AML-193 (cell line): ENCODE measurements at regions not wholly inside any gene's neighbourhood (a gene's known extent, or its start where the extent isn't known, plus 50 kb on each side); places are given as distances from the start of the nearest gene placed in this dataset.
"Not testable (repeated sequence)": the region's sequence is repeated elsewhere in the genome, so short reads cannot be mapped to it uniquely, and the experiment has no call there.

ENCODE experiments used
- DNase-seq, 2 experiments: peaks; one replicate each; lab custom pipeline; 2025; lab: John Stamatoyannopoulos, UW

- DNase-seq, result no peak
Observed at GRCh38 chr1:104163912-104164476, 414.3 kb downstream of the AMY1C start.

GRCh38 chr1:104172243-104172681, 422.6 kb downstream of the AMY1C start:
- DNase-seq, result no peak

- no peak for DNase-seq
Observed at GRCh38 chr1:104182251-104182650, 432.6 kb downstream of the AMY1C start.

DNA sequence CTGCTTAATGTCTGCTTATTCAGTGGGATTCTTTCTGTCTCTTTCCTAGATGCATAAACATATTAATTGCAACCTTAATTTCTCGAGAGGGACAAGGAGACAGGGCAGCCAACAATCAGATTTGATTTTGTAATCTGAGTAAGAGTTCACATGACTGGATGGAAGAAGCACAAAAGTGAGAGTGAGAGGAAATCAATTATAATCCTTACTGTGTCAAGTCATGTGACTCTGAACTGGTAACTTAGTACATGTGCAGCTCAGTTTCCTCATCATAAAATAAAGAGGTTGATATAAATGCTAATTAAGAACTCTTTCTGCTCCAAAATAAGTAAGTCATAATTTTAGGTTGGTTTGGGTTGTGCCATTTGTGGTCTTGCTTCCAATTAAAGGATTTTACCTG, 439.5 kb downstream of the AMY1C start:
- DNase-seq, result no peak

- DNase-seq, result no peak
Observed at GRCh38 chr1:104190821-104191220, 441.1 kb downstream of the AMY1C start.

GRCh38 chr1:104195395-104195794, 445.7 kb downstream of the AMY1C start:
- DNase-seq, result no peak

- DNase-seq, result no peak
Observed at GRCh38 chr1:104196136-104196535, 446.4 kb downstream of the AMY1C start.

- DNase-seq, result no peak
Observed at GRCh38 chr1:104197516-104197915, 447.8 kb downstream of the AMY1C start.

DNA sequence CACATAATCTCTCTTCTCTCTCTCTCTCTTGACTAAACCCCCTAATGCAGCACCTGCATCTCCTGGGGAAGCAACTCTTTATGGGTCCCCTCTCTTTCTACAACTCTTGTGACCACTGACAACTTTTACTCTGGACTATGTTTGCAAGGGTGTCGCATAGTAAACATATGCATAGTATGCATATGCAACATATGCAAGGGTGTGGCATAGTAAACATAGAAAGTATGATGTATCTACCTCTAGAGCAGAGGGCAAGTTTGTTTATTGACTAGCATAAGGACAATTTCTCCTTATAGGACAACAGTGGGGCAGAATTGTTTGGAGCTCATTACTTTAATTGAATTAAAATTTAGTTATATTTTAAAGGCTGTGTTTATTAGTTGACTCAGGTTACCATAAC, 462.5 kb downstream of the AMY1C start:
- DNase-seq, result no peak

- DNase-seq, result not testable (repeated sequence)
Observed at GRCh38 chr1:104217395-104217986, 467.8 kb downstream of the AMY1C start.

GRCh38 chr1:104229860-104230259, 480.2 kb downstream of the AMY1C start:
- no peak for DNase-seq

DNA sequence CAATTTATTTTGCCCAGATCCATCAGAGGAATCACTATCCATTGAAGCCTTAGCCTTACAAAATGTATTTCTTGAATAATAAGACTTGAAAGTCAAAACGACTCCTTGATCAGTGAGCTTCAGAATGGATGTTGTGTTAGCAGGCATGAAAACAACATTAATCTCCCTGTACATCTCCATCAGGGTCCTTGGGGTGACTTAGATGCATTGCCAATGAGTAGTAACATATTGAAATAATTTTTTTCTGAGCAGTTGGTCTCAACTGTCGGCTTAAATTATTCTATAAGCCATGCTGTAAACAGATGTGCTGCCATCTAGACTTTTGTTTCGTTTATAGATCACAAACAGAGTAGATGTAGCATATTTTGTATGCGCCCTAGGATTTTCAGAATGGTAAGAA, 482.0 kb downstream of the AMY1C start:
- DNase-seq, result no peak

DNA sequence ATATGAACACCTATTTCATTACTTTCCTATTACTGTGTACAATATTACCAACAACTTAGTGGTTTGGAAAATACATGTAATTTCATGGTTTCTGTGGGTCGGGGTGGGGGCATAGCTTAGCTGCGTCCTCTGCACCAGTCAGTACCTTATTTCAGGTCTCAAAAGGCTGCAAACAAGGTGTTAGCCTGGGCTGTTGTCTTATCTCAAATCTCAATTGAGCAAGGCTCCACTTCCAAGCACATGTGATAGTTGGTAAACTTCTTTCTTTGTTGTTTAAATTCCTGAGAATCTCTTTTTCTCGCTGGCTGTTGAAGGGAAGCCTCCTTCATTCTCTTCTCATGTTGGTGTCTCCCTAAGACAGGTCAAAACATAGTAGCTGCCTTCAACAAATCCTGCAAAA, 485.4 kb downstream of the AMY1C start:
- DNase-seq, result no peak

DNA sequence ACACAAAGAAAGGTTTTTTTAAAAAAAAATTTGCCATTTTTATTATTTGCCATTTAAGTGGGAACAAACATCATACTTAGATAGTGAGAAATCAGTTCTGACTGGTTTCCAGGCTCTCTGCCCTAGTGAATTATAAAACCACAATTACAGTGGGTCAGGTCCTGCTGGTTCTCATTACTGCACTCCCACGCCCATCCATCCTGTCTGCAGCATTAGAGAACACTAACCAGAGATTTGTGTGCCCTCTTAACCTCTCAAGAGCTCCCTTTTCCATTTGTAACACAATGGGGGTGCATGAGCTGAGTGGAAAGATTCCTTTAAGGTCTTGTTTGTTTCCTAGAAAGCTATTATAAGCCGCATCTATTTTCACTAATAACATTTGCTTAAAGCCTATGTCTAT, 489.3 kb downstream of the AMY1C start:
- DNase-seq, result no peak

DNA sequence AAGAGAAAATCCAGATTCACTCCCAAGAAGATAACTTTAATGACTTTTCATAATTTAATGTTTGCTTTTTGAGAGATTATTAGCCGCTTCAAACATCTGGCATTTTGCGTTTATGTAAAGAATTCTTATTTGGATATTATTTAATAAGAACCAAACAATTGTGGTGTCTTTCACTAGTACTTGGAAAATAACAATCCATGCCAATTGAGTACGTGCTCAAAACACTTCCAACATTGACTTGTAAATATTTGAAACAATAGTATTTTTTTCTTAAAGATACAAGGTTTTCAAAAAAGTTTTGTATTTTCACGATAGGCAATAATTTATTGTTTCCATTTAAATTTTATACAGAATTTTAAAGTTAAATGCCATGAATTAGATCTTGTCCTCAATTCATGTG, 498.7 kb downstream of the AMY1C start:
- DNase-seq, result no peak

- no peak for DNase-seq
Observed at GRCh38 chr1:104259481-104259880, 509.8 kb downstream of the AMY1C start.

DNA sequence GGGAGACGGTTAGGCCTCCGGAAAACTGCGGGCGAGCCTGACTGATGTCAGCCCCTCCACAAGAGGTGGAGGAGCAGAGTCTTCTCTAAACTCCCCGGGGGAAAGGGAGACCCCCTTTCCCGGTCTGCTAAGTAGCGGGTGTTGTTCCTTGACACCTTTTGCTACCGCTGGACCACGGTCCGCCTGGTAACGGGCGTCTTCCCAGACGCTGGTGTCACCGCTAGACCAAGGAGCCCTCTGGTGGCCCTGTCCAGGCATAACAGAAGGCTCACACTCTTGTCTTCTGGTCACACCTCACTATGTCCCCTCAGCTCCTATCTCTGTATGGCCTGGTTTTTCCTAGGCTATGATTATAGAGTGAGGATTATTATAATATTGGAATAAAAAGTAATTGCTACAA, 513.4 kb downstream of the AMY1C start:
- DNase-seq, result not testable (repeated sequence)

DNA sequence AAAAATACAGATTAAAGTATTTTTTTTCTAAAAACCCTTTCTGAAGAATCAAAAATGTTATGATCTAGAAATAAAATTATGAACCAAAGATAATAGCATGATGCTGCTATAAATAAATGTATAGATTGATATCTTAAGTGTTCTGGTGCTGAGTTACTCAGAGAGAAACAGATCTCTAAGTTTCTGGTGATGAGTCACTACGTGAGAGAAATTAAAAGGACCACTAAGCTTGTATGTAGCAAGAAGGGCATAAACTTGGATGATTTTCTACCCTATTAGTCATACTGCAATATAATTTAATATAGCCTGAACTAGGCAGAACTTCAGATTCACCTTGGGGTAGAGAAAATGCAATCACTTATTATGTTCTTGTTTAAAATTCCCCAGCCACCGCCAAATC, 514.8 kb downstream of the AMY1C start:
- no peak for DNase-seq

DNA sequence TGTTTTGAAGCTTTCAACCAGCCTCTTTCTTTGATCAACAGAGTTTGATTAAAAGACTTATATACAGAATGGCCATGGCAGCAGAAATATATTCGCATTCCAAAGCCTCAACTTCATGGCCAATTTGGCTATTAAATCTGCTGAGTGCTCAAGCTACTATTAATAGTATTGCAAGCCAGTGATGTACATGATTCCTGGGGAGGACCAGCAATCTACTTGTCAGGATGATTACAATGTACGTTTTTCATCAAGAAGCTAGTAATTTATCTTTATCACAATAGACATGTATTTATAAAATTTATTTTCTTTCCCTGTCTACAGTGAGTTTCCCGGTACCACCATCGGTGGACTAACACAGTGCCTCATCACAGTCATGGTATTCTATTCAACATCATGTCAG, 515.5 kb downstream of the AMY1C start:
- DNase-seq, result no peak

- DNase-seq, result no peak
Observed at GRCh38 chr1:104266612-104267011, 516.9 kb downstream of the AMY1C start.

DNA sequence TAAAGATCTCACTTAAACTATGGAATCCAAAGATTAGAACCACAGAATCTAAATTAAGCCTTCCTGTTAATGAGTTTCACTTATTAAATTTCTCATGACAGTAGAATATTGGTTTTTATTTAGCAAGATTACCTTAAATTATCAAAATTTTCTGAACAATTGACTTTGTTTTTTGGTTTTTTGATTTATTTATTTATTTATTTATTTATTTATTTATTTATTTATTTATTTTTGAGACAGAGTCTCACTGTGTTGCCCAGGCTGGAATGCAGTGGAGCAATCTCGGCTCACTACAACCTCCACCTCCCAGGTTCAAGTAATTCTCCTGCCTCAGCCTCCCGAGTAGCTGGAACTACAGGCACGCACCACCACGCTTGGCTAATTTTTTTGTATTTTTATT, 538.6 kb downstream of the AMY1C start:
- DNase-seq, result not testable (repeated sequence)

GRCh38 chr1:104291156-104291555, 541.5 kb downstream of the AMY1C start:
- no peak for DNase-seq

DNA sequence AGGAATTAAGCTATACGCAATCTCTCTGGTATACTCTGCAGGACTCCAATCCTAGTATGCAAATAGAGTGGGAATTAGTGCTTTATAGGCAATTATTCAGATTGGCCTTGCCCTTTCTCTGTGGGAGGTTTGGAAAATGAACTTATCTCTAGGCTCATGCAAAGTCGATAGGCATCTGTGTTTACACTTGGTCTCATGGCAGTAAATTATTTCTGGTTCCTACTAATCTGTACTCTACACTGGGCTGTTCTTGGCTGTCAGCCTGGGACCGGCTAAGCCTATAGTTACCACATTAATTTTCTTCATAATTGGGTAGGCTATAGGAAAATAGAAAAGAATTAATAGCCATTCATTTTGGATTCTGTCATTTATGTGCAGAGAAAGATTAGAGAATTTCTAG, 544.6 kb downstream of the AMY1C start:
- no peak for DNase-seq

DNA sequence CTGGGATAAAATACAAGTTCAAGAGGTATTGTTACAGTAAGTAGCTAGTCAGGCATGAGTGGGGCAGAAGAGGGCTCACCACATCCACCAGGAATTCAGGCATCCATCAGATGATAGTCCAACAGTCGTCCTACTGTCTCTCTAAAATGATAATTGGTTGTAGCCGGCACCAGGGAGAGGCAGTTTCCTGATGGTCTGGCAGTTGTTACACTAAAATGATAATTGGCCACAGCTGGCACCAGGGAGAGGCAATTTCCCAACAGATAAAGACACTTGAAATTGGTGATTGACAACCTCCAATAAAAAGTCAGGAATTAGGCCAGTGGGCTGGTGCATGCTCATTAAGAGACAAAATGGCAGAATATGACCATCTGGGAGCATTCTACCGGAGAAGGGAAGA, 545.8 kb downstream of the AMY1C start:
- no peak for DNase-seq
